Mesenchymal stem cell (in vitro differentiated cells and primary cell): ENCODE measurements at regions not wholly inside any gene's neighbourhood (a gene's known extent, or its start where the extent isn't known, plus 50 kb on each side); places are given as distances from the start of the nearest gene placed in this dataset.

ENCODE experiments used
- DNase-seq: peaks from one replicate; pipeline ENCODE4 v3.0.0-alpha.2; 2013
- H2AFZ ChIP-seq: one replicate; pipeline ENCODE4 v1.6.1; 2013; ENCODE audit warnings: low read depth, mild to moderate bottlenecking, control low read depth, inconsistent platforms, low read length, moderate library complexity
- H2AK5ac ChIP-seq: 2 replicates; pipeline ENCODE4 v1.6.1; 2013; ENCODE audit warnings: low read length, moderate library complexity, mild to moderate bottlenecking, inconsistent platforms; ENCODE audit not compliant: severe bottlenecking
- H2BK120ac ChIP-seq: one replicate; pipeline ENCODE4 v1.6.1; 2013; ENCODE audit warnings: low read depth, mild to moderate bottlenecking, inconsistent platforms, low read length, moderate library complexity
- H2BK12ac ChIP-seq, 2 experiments: one replicate each; pipeline ENCODE4 v1.6.1; 2013; ENCODE audit warnings: inconsistent platforms in 2 of 2, low read length in 2 of 2, mild to moderate bottlenecking in 2 of 2, moderate library complexity in 2 of 2, control low read depth in 1 of 2
- H2BK15ac ChIP-seq: one replicate; pipeline ENCODE4 v1.6.1; 2013; ENCODE audit warnings: mild to moderate bottlenecking, low read depth, inconsistent platforms; ENCODE audit not compliant: poor library complexity, severe bottlenecking
- H2BK5ac ChIP-seq: 2 replicates; pipeline ENCODE4 v1.6.1; 2013; ENCODE audit warnings: low read depth, mild to moderate bottlenecking, low read length, control low read depth, inconsistent platforms; ENCODE audit not compliant: poor library complexity, severe bottlenecking
- H3K14ac ChIP-seq, 2 experiments: one replicate each; pipeline ENCODE4 v1.6.1; 2013; ENCODE audit warnings: inconsistent platforms in 2 of 2, low read length in 2 of 2, control low read depth in 1 of 2, mild to moderate bottlenecking in 1 of 2, moderate library complexity in 1 of 2
- H3K18ac ChIP-seq, 2 experiments: one replicate each; pipeline ENCODE4 v1.6.1; 2013; ENCODE audit warnings: inconsistent platforms in 2 of 2, low read length in 2 of 2, control low read depth in 1 of 2, low read depth in 1 of 2, mild to moderate bottlenecking in 1 of 2
- H3K23ac ChIP-seq, 2 experiments: one replicate each; pipeline ENCODE4 v1.6.1; 2013; ENCODE audit warnings: inconsistent platforms in 2 of 2, low read length in 2 of 2, mild to moderate bottlenecking in 2 of 2, moderate library complexity in 2 of 2, control low read depth in 1 of 2
- H3K27ac ChIP-seq: 2 replicates; pipeline ENCODE4 v1.5.1; 2013; ENCODE audit warnings: mild to moderate bottlenecking, moderate library complexity, low read length, control low read depth, inconsistent platforms; ENCODE audit not compliant: poor library complexity, severe bottlenecking
- H3K27me3 ChIP-seq, 2 experiments: 2 replicates each; pipeline versions ENCODE4 v1.6.1 to v1.7.0; 2013; ENCODE audit warnings: low read length in 2 of 2, mild to moderate bottlenecking in 2 of 2, moderate library complexity in 2 of 2, control low read depth in 1 of 2, inconsistent platforms in 1 of 2; ENCODE audit not compliant: control insufficient read depth in 1 of 2, insufficient read depth in 1 of 2
- H3K36me3 ChIP-seq, 2 experiments: 2 replicates each; pipeline versions ENCODE4 v1.6.1 to v1.7.0; 2013; ENCODE audit warnings: low read length in 2 of 2, control low read depth in 1 of 2, inconsistent platforms in 1 of 2, low read depth in 1 of 2, mild to moderate bottlenecking in 1 of 2; ENCODE audit not compliant: insufficient read depth in 2 of 2, control insufficient read depth in 1 of 2
- H3K4ac ChIP-seq, 2 experiments: one replicate each; pipeline ENCODE4 v1.6.1; 2013; ENCODE audit warnings: inconsistent platforms in 2 of 2, low read length in 2 of 2, mild to moderate bottlenecking in 2 of 2, moderate library complexity in 2 of 2, control low read depth in 1 of 2, low read depth in 1 of 2
- H3K4me1 ChIP-seq: 2 replicates; pipeline ENCODE4 v1.6.1; 2013; ENCODE audit warnings: low read depth, low read length, control low read depth; ENCODE audit not compliant: control insufficient read depth, insufficient read depth
- H3K4me2 ChIP-seq: 2 replicates; pipeline ENCODE4 v1.6.1; 2013; ENCODE audit warnings: low read length, mild to moderate bottlenecking, inconsistent platforms; ENCODE audit not compliant: poor library complexity, severe bottlenecking
- H3K4me3 ChIP-seq, 2 experiments: 2 replicates each; pipeline versions ENCODE4 v1.5.1 to v1.7.0; 2013; ENCODE audit warnings: low read length in 2 of 2, mild to moderate bottlenecking in 2 of 2, control low read depth in 1 of 2, low read depth in 1 of 2; ENCODE audit not compliant: insufficient read depth in 1 of 2
- H3K79me1 ChIP-seq: replicated peaks from 2 replicates; pipeline ENCODE4 v1.6.1; 2013; ENCODE audit warnings: mild to moderate bottlenecking, control low read depth, low read length, inconsistent platforms; ENCODE audit not compliant: poor library complexity, severe bottlenecking
- H3K9ac ChIP-seq: 2 replicates; pipeline ENCODE4 v1.7.0; 2013; ENCODE audit warnings: mild to moderate bottlenecking, low read length, moderate library complexity
- H3K9me3 ChIP-seq: 2 replicates; pipeline ENCODE4 v1.7.0; 2013; ENCODE audit warnings: mild to moderate bottlenecking, low read length; ENCODE audit not compliant: control insufficient read depth
- H4K8ac ChIP-seq: one replicate; pipeline ENCODE4 v1.6.1; 2013; ENCODE audit warnings: inconsistent platforms, mild to moderate bottlenecking, low read length, moderate library complexity
- H4K91ac ChIP-seq: one replicate; pipeline ENCODE4 v1.6.1; 2013; ENCODE audit warnings: mild to moderate bottlenecking, low read length, inconsistent platforms
- WGBS: methylation state at CpG from one replicate; pipeline ENCODE4 v1.1.7; 2013; ENCODE audit warnings: mixed read lengths; 5-methylcytosine and 5-hydroxymethylcytosine counted together

DNA sequence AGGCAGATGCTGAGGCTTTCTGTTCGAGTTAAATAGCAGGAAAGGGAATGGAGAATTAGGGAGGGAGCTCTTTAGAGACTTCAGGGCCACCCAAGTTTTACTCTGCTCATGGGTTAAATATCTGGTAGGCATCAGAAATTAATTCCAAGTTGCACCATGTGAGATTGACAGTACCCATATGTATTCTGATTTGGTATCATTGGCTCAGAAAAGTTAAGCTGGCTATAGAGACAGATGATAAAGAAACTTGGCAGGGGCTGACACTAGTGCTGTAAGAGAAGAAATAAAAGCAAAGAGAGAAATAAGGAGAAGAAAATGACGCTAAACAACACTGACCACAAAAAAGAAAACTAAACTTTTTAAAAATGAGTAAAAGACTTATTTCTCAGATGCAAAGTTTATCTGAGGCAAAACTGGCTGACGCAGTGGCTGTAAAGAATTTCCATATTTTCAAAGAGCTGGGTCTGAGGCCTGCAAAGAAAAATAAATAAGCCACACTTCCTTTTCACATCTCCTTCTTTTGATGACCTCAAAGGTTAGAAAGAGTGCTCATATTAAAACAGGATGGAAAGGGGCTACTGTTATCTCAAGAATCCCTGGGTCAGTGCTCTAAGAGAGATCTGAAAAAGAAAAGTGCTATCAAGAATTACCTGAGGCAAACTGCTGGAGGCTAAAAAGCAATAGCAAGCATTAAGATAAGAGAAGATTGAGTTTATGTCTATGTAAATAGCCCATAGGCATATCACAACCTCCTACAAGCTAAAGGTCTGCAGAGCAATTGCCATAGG lies 399.0 kb upstream of the MEF2C start:
- no peak overlapping the region for H3K4me2 ChIP-seq
- 85% methylated on average over 2 of the region's 3 CpGs for WGBS
- no peak overlapping the region for H2AK5ac ChIP-seq
- H3K18ac ChIP-seq, result peak overlapping the region in 1 of 2 experiments; percentile 28
- H2BK5ac ChIP-seq, result no peak overlapping the region
- no peak overlapping the region for H4K91ac ChIP-seq
- no peak overlapping the region for H3K23ac ChIP-seq
- H2AFZ ChIP-seq, result no peak overlapping the region
- no peak overlapping the region for H4K8ac ChIP-seq
- no peak overlapping the region for H3K27ac ChIP-seq
- no peaks in the 10 kb centered on the region for H3K36me3 ChIP-seq
- no peaks in the 10 kb centered on the region for H3K9me3 ChIP-seq
- H2BK12ac ChIP-seq, result no peak overlapping the region
- H3K4me1 ChIP-seq, result no peaks in the 10 kb centered on the region
- no peaks in the 10 kb centered on the region for H3K79me1 ChIP-seq
- no peak overlapping the region for H3K9ac ChIP-seq
- H2BK15ac ChIP-seq, result no peak overlapping the region
- no peak overlapping the region for H2BK120ac ChIP-seq
- DNase-seq, result no peak
- no peaks in the 10 kb centered on the region for H3K27me3 ChIP-seq
- no peak overlapping the region for H3K4ac ChIP-seq
- no peak overlapping the region for H3K14ac ChIP-seq
- H3K4me3 ChIP-seq, result no peak overlapping the region

DNA sequence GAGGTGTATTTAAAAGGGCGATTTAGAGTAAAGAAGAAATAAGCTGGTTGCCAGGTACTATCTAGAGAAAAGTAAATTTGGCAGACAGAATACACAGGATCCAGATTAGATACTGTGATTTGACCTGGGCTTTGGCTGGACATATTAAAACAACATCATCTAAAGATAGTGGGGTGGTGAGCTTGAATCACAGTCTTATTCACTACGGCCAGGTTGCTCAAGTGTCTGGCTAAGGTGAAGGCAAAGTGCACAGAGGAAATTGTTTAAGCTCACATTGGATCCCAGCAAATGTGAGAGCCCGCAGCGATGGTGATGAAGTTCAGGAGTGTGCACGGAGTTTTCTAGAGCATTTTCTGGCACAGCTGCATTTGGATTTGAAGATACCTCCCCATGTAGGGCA lies 398.2 kb upstream of the MEF2C start:
- H3K4me1 ChIP-seq, result no peaks in the 10 kb centered on the region
- H3K27ac ChIP-seq, result no peak overlapping the region
- no peak overlapping the region for H3K18ac ChIP-seq
- no peak overlapping the region for H4K91ac ChIP-seq
- H3K23ac ChIP-seq, result peak overlapping the region in 1 of 2 experiments; percentile 35
- H3K79me1 ChIP-seq, result no peaks in the 10 kb centered on the region
- DNase-seq, result no peak
- no peak overlapping the region for H3K14ac ChIP-seq
- no peak overlapping the region for H2AFZ ChIP-seq
- no peak overlapping the region for H2BK5ac ChIP-seq
- no peak overlapping the region for H2BK15ac ChIP-seq
- no peak overlapping the region for H2AK5ac ChIP-seq
- H3K36me3 ChIP-seq, result no peaks in the 10 kb centered on the region
- H3K4me2 ChIP-seq, result peak overlapping the region; percentile 9
- no peak overlapping the region for H3K4me3 ChIP-seq
- no peak overlapping the region for H3K9ac ChIP-seq
- no peaks in the 10 kb centered on the region for H3K27me3 ChIP-seq
- 97% methylated on average over 5 of the region's 5 CpGs for WGBS
- no peak overlapping the region for H2BK120ac ChIP-seq
- H3K9me3 ChIP-seq, result no peaks in the 10 kb centered on the region
- peak overlapping the region in 1 of 2 experiments; percentile 63 for H2BK12ac ChIP-seq
- H3K4ac ChIP-seq, result no peak overlapping the region
- H4K8ac ChIP-seq, result no peak overlapping the region

DNA sequence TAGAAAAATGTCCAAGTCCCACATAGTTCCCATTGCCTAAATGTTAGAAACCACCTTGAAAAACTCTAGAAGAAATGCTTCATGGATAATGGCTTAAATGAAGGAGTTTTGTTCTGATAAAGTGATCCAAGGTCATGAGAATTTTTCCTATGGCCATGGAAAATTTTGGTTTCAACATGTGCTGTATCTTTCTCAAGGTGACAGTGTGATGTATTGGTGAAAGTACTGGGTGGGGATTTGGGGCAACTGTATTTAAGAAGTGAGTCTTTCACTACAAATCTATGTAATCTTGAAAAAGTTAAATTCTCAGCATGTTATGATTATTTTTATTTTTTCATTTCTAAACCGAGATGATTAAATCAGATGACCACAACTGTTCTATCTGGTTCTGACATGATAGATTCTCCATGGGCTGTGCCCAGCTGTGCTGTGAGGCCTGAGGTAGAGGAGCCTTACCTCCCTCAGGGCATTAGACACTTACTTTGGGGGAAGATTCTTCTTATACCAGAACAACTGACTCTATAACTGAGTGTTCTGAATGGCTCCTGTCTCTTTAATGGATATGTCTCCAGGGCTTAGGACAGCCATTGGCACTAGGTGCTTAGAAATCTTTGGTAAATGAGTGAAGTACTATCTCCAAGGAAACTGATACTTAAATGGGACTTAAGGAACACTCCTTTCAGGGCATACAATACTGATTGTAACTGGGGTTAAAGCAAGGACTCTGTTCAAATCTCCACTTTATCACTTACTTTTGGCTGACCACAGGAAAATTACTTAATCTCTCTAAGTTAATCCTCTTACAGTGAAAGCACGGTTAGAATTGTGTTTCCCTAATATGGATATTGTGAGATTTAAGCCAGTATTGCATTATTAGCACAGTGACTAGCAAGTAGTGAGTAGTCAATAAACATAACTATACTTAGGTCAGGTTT lies 397.4 kb upstream of the MEF2C start:
- H2BK5ac ChIP-seq, result no peak overlapping the region
- no peak for DNase-seq
- H3K23ac ChIP-seq, result no peak overlapping the region
- H4K8ac ChIP-seq, result no peak overlapping the region
- no peak overlapping the region for H2BK12ac ChIP-seq
- no peak overlapping the region for H2BK120ac ChIP-seq
- no peak overlapping the region for H3K27ac ChIP-seq
- H4K91ac ChIP-seq, result no peak overlapping the region
- H3K9ac ChIP-seq, result no peak overlapping the region
- WGBS, result 100% methylated on average over 1 of the region's 2 CpGs
- no peaks in the 10 kb centered on the region for H3K9me3 ChIP-seq
- no peaks in the 10 kb centered on the region for H3K36me3 ChIP-seq
- H3K4me3 ChIP-seq, result no peak overlapping the region
- no peak overlapping the region for H2AK5ac ChIP-seq
- no peak overlapping the region for H3K4me2 ChIP-seq
- H3K79me1 ChIP-seq, result no peaks in the 10 kb centered on the region
- no peak overlapping the region for H3K18ac ChIP-seq
- H2AFZ ChIP-seq, result no peak overlapping the region
- H3K27me3 ChIP-seq, result no peaks in the 10 kb centered on the region
- H3K4ac ChIP-seq, result no peak overlapping the region
- no peaks in the 10 kb centered on the region for H3K4me1 ChIP-seq
- H3K14ac ChIP-seq, result no peak overlapping the region
- no peak overlapping the region for H2BK15ac ChIP-seq

DNA sequence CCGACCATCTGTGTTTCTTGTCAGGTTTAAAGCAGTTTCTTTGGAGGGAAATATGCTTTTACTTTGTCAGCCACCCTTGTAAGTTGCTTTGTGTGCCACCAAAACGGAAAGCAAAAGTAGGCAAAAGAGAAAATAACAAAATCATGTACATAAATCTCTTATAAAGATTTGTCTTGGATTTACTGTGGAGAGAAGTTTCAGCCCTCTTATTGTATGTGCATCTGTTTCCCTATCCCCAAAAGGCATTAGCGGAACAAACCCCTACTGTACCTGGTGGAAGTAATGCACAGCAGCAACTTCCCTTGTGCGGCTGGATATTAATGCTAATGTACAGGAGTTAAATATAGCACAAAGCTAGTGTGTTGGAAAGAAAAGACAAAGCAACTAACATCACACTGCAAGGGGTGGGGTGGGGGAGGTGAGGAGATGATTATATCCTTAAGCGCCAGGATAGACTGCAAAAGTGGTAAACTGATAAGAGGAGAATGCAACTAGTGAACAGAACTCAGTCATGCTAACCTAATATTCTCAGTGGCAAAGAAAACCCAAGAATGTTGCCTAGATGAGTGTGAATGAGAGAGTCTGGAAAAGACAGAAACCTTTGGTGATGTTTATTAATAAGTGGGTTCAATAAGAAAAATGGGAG lies 396.5 kb upstream of the MEF2C start:
- WGBS, result 97% methylated on average over 4 of the region's 5 CpGs
- Histone ChIP-seq H2BK12ac (no peak overlapping the region), H2AK5ac (no peak overlapping the region), H3K4me3 (no peak overlapping the region), H3K27ac (no peak overlapping the region), H3K9me3 (no peaks in the 10 kb centered on the region), H2AFZ (no peak overlapping the region), H3K23ac (no peak overlapping the region), H3K18ac (no peak overlapping the region), H3K79me1 (no peaks in the 10 kb centered on the region), H4K91ac (no peak overlapping the region), H4K8ac (no peak overlapping the region), H3K4ac (no peak overlapping the region), H3K14ac (no peak overlapping the region), H3K4me1 (no peaks in the 10 kb centered on the region), H2BK120ac (no peak overlapping the region), H3K36me3 (no peaks in the 10 kb centered on the region), H3K9ac (no peak overlapping the region), H2BK5ac (no peak overlapping the region), H3K4me2 (no peak overlapping the region), H2BK15ac (no peak overlapping the region), H3K27me3 (no peaks in the 10 kb centered on the region)
- no peak for DNase-seq
